ENCODE measurements at regions not wholly inside any gene's neighbourhood (a gene's known extent, or its start where the extent isn't known, plus 50 kb on each side); places are given as distances from the start of the nearest gene placed in this dataset.

GRCh38 chr1:227451954-227452353 is 111.4 kb upstream of the ZNF678 start:
- TF ChIP-seq POLR2A (IDR thresholded peaks at IDR 0.05), result no peak
- no peak for TF ChIP-seq CTCF (IDR thresholded peaks at IDR 0.05)

Measured in heart left ventricle (tissue), 13 donors.